NCI-H1105 (cell line): ENCODE measurements at regions not wholly inside any gene's neighbourhood (a gene's known extent, or its start where the extent isn't known, plus 50 kb on each side); places are given as distances from the start of the nearest gene placed in this dataset.
"Not testable (repeated sequence)": the region's sequence is repeated elsewhere in the genome, so short reads cannot be mapped to it uniquely, and the experiment has no call there.

ENCODE experiments used
- DNase-seq: peaks from one replicate; lab custom pipeline; 2025; lab: John Stamatoyannopoulos, UW

DNA sequence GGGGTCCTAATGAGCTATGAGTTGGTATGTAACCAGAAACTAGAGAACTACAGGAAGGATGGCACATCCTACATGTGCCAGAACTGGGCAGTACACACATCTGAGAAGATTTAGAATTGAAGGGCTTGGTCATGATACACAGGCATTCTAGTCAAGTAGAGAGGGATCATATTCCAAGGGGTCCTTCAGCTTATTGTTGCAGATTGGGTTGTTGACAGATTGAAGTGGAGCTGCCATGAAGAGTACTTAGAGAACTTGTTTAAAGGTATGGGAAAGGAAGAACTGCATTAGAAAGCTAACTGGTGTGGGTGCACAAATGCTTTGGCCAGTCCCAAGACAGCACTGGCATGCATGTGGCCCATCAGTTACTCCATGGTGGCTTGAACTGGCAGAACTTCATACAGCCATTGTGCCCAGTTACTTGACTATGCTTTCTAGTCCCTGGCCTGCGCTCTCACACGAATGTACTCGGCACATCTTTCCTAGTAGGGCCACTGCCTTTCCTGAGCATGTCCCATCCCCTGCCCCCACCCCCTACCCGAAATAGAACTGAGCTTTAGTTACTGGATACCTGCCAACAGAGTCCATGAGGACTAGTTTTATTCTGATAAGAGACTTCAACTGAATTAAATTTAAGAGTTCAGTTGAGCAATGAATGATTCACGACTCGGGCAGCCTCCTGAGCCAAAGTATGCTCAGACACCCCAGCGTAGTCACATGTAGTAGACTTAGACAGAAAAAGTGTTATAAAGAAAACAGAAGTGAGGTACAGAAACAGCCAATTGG, 64.0 kb downstream of the CCNG2 start:
- DNase-seq = no peak

DNA sequence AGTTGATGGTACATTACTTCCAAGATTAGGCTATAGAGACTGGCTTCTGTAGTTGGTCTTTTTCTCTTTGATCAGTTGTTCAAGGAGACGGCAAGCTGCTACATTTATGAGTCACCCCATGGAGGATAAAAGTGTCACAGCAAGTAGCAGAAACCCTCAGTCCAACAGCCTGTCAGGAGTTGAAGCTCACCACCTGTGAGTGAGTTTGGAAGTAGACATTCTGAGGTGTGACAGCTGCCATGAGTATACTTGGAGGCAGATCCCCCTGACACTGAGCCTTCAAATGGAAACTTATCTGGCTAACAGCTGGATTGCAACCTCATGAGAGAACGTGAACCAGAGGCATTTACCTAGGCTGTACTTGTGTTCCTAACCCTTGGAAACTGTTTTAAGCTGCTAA, 68.0 kb downstream of the CCNG2 start:
- DNase-seq = no peak

DNA sequence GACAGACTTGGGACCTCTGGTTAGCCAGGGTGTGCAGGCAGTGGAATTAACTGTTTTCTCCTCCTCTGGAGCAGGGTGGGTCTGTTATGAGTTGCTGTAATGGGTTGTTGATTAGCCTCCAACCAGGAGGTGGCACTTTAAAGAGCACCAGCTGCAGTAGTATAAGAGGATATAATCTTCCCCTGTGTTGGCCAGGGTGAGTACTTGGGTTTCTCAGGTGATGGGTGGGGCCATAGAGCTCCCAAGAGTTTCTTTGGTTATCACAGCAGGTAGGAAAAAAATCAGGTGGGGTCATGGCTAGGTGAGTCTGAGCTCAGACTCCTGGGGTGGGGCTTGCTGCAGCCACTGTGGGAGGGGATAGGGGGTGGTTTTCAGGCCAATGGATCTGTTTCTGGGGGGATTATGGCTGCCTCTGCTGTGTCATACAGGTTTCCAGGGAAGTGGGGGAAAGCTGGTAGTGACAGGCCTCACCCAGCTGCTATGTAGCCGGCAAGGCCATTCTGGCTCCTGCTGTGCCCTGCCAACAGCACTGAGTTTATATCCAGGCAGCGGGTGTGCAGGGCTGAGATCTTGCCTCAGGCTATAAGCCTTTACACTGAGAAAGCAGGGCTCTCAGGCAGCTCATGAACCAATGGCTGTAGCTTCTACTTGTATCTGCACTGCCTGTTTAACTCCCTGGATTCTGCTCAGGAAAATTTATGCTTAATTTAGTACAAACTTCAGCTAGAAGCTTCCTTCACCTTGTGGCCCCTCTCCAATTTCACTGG, 70.1 kb downstream of the CCNG2 start:
- DNase-seq = no peak

DNA sequence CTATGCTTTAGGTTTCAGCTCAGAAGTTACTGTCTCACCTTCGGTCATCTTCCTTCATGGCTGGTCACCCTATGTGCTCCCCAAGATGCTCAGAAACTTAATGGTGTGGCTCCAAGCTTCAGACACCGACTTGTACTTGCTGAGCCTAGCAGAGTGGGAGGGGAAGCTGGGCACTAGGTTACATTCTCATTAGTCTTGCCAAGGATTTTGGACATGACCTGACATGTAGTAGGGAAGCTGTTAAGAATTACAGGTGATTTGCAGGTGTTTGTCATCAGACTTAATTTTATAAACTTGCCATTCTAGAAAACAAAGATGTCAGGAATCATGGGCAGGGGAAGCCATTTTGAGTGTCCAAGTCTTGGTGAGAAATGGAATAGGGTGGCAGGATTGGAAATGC, 72.4 kb downstream of the CCNG2 start:
- DNase-seq = no peak

DNA sequence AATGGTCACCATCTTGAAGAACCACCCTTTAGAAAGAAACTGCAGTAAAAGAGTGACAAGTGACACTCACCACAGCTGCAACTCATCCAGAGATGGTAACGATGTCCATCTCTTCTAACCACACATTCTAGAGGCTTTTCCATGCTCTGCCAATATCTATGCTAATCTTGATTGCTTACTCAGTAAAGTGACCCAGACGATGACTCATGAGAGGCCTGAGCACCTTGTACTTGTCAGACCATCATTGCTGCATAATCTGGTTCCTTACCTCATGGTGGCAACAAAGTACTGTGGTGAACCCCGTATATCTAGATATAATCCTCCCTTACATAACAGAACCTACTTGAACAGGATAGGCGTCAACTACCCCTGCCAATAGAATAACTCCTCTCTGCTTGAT, 75.6 kb downstream of the CCNG2 start:
- no peak for DNase-seq

DNA sequence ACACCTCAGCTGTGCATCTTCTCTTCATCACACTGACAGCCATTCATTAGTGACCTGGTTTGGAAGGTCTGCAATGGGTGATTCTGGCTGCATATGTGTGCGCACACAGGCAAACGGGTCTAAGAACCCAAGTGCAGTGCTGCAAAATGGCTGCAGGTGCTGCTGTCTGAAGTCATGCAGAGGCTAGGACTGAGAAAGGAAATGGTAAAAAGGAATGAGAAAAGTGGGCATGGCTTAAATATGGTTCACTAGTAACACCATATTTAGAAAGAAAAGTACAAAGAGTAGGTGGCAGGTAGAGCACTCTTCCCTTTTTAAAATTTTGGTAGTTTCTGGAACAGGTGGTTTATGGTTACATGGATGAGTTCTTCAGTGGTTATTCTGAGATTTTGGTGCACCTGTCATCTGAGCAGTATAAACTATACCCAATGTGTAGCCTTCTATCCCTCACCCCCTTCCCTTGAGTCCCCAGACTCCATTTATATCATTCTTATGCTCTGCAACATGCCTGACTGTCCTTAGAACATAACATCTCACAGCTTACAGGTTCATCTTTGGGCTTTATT, 78.4 kb downstream of the CCNG2 start:
- no peak for DNase-seq

DNA sequence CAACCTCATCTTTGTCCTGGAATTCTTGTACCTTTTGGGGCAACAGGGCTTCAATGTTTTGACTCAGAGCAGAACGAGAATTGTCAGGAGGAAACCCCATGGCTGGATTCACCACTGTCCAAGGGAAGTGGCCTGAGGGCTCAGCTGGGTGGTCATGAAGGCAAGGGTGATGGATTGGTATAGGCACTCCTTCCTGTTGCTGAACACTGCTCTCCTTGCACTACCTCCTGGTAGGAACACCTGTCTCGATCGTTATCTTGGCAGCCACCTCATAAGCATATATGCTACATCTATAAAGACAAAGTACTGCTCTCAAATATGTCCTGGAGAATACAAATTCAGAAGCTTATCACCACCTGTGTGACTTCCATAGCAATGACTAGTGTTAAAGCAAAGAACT, 79.8 kb downstream of the CCNG2 start:
- DNase-seq = no peak

DNA sequence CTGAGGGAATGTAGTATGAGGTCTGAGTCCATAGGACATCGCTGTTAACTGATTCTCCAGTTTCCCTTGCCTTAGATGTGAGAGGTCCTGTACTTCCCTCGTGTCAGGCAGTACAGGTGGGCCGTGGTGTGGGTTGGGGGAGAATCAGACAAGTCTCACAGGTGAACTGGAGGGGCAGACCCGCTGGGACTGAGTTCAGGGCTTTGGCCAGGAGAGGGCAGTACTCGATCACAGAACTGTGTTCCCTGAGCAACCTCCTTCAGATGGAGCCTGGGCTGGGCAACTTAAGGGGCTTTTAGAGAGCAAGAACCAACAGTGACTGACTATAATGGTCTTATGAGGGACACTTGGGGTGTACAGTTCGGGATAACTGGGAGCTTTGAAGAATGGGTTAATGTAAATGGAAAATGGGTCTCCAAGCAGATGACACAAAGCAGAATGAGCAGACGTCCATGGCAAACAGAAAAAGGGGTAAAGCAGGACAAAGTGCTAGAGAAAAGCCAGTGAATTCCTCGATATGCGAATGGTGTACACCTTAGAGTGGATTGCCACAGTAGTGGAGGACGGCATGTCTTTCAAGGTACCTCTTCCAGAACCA, 83.6 kb downstream of the CCNG2 start:
- peak; percentile 6 for DNase-seq

DNA sequence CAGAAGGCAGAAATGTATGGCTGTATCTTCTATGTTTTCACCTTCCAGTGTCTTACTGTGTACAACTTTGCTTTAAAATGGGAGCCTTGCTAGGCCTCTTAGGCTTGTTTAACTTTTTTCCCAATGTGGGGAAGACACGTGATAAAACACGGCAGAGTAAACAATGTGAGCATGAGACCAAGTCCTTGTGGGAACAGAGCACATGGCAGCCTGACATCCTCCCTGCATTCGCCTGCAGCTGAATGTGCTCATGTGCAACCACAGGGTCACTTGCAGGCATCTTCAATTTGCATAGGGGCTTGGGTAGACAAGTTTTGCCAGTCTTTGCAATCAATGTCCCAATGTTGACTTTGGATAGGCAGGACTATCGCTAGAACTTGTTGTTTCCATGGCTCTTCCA, 91.8 kb downstream of the CCNG2 start:
- DNase-seq = no peak

DNA sequence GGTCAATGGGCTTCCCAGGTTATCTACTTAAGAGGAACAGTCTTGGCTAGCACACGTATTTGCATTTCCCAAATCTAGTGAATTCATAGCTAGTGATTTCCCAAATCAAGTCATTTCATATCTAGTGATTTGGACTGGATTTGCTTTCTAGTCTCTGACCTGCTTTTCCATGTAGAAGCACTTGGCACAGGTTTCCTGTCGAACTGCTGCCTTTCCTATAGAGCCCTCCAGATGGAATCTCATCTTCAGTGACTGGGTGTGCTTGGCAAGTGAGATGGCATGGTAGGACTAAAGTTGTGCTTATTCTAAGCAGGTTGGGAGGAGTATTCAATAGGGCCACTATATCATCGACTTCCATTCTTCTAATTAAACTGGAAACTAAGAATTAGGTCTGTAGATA, 94.7 kb downstream of the CCNG2 start:
- no peak for DNase-seq

DNA sequence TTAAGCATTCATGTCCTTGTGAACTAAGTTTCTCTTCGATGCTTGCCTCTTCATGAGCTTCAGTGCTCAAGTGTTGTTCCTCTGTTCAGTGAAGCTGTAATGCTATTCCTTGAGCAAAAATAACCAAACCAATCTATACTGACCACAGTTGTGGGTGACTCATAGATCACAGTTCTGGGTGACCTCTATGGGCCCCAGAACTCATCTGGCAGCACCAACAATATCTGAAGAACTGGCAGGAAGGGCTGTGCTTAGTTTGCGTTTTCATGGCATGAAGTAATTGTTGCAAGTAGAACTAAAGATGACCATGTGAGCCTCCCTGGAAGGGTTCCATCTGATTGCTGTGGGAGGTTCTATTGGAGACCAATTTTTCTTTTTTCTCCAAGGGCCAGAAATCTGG, 106.2 kb downstream of the CCNG2 start:
- DNase-seq = no peak

DNA sequence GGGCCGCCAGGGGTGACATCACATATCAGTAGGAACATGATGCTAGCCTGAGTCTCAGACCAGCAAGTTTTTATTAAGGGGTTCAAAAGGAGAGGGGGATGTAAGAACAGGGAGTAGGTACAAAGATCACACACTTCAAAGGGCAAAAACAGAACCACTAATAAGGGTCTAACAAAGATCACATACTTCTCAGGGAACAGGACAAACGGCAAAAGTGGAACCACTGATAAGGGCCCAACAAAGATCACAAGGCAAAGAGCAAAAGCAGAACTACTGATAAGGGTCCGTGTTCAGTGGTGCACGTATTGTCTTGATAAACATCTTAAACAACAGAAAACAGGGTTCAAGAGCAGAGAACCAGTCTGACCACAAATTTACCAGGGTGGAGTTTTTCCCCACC, 107.0 kb downstream of the CCNG2 start:
- not testable (repeated sequence) for DNase-seq

DNA sequence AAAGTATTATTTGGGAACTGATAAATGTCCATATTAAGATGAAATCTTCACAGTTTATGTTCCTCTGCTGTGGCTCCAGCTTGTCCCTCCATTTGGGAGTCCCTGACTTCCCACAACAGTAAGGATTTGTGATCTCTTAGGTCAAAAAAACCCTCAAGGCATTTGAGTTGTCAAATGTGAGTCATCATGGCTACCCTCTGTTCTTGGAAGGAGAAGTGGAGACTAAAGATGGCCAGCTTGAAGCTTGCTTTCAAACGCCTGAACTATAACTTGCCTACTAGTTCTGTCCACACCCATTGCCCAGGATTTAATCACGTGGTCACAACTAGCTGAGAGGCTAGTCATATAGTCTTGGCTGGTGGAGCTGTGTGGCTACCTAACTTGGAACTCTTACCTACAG, 107.8 kb downstream of the CCNG2 start:
- DNase-seq = no peak

DNA sequence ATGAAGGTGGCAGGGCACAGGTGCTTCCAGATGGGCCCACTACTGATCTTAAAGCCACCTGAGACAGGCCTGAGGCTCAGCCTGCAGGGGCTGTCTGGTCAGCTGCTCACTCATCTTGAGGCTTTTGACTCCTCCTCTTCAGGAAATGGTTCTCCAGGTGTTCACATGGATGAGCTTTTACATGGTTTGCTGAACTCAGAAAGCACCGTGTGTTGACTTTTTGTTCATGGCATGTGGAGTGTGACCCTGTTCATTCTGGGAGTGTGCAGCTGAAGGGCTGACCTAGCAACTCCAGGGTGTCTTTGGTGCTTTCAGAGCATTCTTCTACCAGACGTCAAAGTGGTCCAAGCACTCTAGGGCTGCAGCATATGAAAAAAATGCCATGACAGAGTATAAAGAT, 111.1 kb downstream of the CCNG2 start:
- no peak for DNase-seq

DNA sequence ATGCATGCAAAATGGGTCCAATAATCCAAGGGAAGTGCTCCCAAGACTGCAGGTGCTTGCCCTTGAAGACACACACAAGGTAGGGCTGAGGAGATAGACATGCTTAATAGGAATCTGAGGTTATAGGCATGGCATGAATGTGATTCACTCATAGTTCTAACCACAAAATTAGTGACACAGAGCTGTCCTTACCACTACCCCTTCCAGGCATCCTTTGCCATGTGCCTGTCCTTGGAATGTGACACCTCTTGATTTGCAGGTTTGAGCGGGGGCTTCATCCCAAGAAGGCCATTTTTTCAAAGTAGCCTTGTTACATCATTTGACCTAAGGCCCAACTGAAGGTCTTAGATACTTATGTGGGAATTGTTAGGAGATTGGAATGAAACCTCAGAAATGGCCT, 112.5 kb downstream of the CCNG2 start:
- no peak for DNase-seq

DNA sequence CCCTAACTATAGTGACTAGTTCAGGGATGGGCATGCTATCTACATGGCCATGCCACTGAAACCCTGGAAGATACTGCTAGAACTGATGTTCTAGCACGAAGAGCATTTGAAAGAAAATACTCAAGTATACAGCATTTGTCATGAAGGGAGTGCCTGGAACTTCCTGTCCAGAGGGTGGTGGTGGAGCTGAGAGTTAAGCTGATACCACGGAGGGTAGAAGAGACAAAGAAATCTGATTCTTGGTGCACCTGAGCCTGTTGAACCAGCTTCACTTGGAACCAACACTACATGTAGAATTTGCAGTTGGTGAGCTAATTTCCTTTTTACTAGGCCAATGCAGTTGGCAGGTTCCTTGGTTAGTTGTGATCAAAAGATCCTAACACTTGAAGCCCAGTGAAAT, 116.4 kb downstream of the CCNG2 start:
- no peak for DNase-seq

DNA sequence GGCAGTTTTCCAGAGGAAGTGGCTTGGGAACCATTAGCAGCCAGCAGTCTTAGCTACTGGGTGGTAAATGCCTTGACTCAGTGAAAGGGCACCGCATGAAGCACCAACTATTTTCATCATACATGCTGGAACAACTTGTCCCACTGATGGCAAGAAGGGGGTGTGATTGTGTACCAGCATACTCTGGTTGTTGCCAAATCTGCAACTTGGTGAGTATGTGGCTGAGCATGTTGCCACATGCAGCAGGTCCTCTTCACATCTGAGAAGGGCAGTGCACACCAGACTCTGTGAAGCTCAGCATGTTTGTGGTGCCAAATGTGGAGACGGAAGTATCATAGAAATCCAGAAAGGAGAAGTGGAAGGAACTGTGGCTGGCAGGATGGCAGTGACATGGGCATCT, 122.1 kb downstream of the CCNG2 start:
- DNase-seq = not testable (repeated sequence)

DNA sequence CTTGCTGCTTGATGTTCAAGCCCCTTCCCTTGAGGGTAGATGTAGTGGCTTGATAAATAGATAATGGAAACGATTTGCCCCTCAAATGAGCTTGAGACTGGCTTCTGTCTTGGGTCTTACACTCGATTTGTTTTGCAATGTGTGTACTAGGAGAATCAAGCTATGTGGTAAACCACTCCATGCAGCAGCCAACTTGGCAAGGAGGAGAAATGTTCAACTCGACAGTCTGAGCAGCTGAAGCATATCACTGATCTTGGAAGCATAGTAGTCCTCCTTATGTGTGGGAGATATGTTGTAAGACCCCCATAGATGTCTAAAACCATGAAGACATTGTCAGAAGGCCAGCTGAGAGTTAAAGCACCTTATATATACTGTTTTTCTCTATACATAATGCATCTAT, 125.3 kb downstream of the CCNG2 start:
- DNase-seq = no peak

DNA sequence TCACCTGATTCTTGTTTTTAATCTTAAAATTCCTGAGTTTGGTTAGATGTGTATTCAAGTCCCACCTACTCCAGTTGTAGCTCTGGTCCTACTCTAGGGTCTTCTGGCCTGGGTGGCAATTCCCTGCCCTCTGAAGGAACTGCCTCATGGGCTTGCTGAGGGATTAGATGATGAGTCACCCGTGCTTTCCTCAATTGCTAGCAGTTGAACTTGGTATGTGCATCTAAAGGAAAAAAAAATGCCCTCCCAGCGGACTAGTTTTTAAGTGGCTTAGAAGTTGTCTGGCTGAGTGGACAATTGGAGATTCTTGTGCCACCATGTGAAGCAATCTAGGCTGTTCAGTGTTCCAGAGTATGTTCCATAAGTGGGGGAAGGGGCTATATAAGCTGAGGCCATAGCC, 127.0 kb downstream of the CCNG2 start:
- no peak for DNase-seq

DNA sequence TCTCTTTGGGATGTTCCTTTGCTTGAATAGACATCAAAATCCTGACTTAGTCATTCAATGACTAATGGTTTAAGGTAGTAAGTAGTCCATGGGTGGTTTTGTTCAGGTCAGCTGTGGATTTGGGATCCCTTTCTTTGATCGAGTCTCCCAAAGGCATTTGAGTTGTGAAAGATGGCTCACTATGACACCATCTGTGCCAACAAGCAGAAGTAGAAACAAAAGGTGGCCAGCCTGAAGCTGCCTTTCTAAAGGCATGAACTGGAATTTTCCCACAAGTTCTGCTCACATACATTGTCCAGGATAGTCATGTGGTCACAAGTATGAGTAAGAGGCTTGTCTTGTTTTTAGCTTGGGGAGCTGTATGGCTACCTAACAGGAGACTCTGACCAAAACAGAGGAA, 129.9 kb downstream of the CCNG2 start:
- DNase-seq = no peak

DNA sequence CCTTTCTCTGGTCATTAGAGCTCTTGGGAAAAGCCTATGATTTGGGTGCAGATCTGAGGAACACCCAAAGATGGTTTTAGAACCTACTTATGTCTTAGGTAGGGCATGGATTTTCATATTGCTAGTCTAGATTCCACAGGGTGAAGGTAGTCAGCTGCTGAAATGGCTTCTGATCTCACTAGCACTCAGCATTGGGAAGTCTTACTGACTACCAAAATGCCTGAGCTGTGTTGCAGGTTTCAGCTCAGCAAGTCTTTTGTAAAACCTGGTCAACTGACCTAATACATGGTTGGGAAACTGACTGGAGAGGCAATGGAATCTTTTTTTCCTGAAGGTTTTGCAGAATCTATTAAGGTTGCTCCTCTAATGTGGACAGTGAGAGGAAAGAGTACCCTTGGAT, 136.4 kb downstream of the CCNG2 start:
- no peak for DNase-seq

DNA sequence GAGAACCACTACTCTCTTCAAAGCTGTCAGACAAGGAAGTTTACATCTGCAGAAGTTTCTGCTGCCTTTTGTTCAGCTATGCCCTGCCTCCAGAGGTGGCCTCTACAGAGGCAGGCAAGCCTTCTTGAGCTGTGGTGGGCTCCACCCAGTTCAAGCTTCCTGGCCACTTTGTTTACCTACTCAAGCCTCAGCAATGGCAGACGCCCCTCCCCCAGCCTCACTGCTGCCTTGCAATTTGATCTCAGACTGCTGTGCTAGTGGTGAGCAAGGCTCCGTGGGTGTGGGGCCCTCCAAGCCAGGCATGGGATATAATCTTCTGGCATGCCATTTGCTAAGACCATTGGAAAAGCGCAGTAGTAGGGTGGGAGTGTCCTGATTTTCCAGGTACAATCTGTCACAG, 144.0 kb downstream of the CCNG2 start:
- DNase-seq = not testable (repeated sequence)

DNA sequence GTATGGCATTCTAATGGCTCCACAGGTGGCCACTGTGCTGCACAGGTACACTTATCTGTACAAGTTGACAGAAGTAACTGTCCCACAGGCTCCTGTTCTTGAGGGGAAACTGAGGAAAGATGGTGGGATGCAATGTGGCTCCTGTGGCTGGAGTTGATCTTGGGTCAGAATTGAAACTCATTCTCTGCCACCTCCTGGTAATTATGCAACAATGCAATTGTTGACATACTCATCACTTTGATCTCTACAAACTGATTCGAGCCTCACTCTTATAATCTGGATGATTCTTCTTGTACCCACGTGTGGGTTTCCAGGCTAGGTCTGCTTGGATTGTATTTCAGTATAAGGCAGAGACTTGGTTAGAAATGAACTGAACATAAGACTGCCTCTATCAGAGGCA, 148.8 kb downstream of the CCNG2 start:
- DNase-seq = no peak
